GM18951 (cell line): ENCODE measurements at regions not wholly inside any gene's neighbourhood (a gene's known extent, or its start where the extent isn't known, plus 50 kb on each side); places are given as distances from the start of the nearest gene placed in this dataset.
"Not testable (repeated sequence)": the region's sequence is repeated elsewhere in the genome, so short reads cannot be mapped to it uniquely, and the experiment has no call there.

Experiments
- POLR2A ChIP-seq: IDR thresholded peaks from 4 replicates; pipeline ENCODE4 v1.6.1; 2011; ENCODE audit warnings: mild to moderate bottlenecking; ENCODE audit not compliant: insufficient read length, insufficient read depth; ENCODE audit errors: extremely low read depth
- in situ Hi-C: fragments of 300-500 bp; cut with MboI; formaldehyde crosslinking; loops from one replicate; pipeline ENCODE4 v1.12.0; 2022; ENCODE audit warnings: low sequenced_read_pairs, mixed read lengths, inconsistent platforms; ENCODE audit not compliant: unreplicated experiment

GRCh38 chr1:189117072-189117770, 1360.4 kb downstream of the BRINP3 start:
- in situ Hi-C loops, result no loop called here
- no peak for TF ChIP-seq POLR2A

GRCh38 chr1:189121941-189122340, 1355.7 kb downstream of the BRINP3 start:
- in situ Hi-C loops, result no loop called here
- TF ChIP-seq POLR2A, result no peak

- in situ Hi-C loops, result no loop called here
These were observed 1352.0 kb downstream of the BRINP3 start for GRCh38 chr1:189125694-189126093.

GRCh38 chr1:189131576-189131975, 1346.1 kb downstream of the BRINP3 start:
- TF ChIP-seq POLR2A, result no peak
- in situ Hi-C loops, result no loop called here

More at GRCh38 chr1:189125694-189126093, 1352.0 kb downstream of the BRINP3 start:
- TF ChIP-seq POLR2A, result no peak

- in situ Hi-C loops, result not testable (repeated sequence)
These were observed 1337.9 kb downstream of the BRINP3 start for GRCh38 chr1:189139748-189140147.

GRCh38 chr1:189141056-189141455, 1336.6 kb downstream of the BRINP3 start:
- TF ChIP-seq POLR2A, result no peak
- in situ Hi-C loops, result no loop called here

- in situ Hi-C loops, result no loop called here
- no peak for TF ChIP-seq POLR2A
These were observed 1327.9 kb downstream of the BRINP3 start for GRCh38 chr1:189149547-189150375.

GRCh38 chr1:189150624-189151023, 1327.0 kb downstream of the BRINP3 start:
- in situ Hi-C loops, result no loop called here
- no peak for TF ChIP-seq POLR2A

GRCh38 chr1:189151361-189151760, 1326.3 kb downstream of the BRINP3 start:
- in situ Hi-C loops, result no loop called here
- TF ChIP-seq POLR2A, result no peak

- TF ChIP-seq POLR2A, result no peak
- in situ Hi-C loops, result no loop called here
These were observed 1325.0 kb downstream of the BRINP3 start for GRCh38 chr1:189152685-189153084.

GRCh38 chr1:189158155-189158554, 1319.5 kb downstream of the BRINP3 start:
- no peak for TF ChIP-seq POLR2A
- in situ Hi-C loops, result no loop called here

- TF ChIP-seq POLR2A, result no peak
- in situ Hi-C loops, result no loop called here
These were observed 1301.8 kb downstream of the BRINP3 start for GRCh38 chr1:189175889-189176288.

GRCh38 chr1:189180057-189180456, 1297.6 kb downstream of the BRINP3 start:
- TF ChIP-seq POLR2A, result no peak
- in situ Hi-C loops, result no loop called here

- no peak for TF ChIP-seq POLR2A
- in situ Hi-C loops, result no loop called here
These were observed 1292.6 kb downstream of the BRINP3 start for GRCh38 chr1:189185097-189185496.
